ENCODE measurements at regions not wholly inside any gene's neighbourhood (a gene's known extent, or its start where the extent isn't known, plus 50 kb on each side); places are given as distances from the start of the nearest gene placed in this dataset.

DNA sequence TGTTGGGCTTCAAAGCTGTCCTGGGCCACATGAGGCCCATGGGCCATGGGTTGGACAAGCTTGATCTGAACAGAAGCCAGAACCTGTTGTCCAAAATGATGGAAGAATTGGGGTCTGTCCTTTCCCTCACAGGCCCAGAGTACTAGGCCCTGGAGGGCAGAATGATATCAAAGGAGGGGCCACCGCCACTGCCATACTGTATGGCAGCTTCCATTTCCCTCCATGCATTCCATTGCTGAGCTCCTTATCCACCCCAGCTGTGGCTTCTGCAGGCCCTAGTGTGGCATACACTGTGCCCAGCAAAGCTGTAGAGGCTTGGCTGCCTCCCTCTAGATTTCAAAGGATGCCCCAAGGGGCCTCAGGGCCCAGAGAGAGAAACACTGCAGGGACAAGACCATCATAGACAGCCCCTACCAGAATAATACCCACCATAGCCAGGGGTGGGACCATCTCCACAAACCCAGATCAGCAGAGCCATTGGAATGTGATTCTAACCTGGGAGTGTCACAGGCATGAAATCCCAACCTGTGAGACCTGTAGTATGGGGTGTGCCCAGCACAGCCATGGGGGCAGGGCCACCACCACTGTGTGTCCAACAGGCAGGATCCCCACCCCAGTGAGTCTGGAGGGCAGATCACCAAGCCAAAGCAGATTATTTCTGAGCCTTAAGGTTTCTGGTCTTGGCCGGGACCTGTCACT lies 61.4 kb upstream of the BEGAIN start:
- Histone ChIP-seq H3K27me3 (no peaks in the 10 kb centered on the region), H3K9me2 (replicated peaks; ENCODE audit: insufficient read depth) (no peaks in the 10 kb centered on the region), H3K36me3 (replicated peaks; ENCODE audit: insufficient read depth, low read depth) (no peaks in the 10 kb centered on the region), H2AFZ (no peak overlapping the region), H4K20me1 (ENCODE audit: insufficient read depth, poor library complexity, severe bottlenecking) (no peaks in the 10 kb centered on the region), H3K4me2 (no peak overlapping the region), H3K4me1 (ENCODE audit: insufficient read depth) (peaks cover 3% of the 10 kb centered on the region), H3K4me3 (no peak overlapping the region), H3K27ac (no peak overlapping the region), H3K79me2 (no peaks in the 10 kb centered on the region), H3K9me3 (ENCODE audit: low read depth) (no peaks in the 10 kb centered on the region)
- WGBS (ENCODE audit: low lambda C conversion rate, missing lambda C conversion rate) = 94% methylated on average over 2 of the region's 2 CpGs
- TF ChIP-seq, protein P1, sequence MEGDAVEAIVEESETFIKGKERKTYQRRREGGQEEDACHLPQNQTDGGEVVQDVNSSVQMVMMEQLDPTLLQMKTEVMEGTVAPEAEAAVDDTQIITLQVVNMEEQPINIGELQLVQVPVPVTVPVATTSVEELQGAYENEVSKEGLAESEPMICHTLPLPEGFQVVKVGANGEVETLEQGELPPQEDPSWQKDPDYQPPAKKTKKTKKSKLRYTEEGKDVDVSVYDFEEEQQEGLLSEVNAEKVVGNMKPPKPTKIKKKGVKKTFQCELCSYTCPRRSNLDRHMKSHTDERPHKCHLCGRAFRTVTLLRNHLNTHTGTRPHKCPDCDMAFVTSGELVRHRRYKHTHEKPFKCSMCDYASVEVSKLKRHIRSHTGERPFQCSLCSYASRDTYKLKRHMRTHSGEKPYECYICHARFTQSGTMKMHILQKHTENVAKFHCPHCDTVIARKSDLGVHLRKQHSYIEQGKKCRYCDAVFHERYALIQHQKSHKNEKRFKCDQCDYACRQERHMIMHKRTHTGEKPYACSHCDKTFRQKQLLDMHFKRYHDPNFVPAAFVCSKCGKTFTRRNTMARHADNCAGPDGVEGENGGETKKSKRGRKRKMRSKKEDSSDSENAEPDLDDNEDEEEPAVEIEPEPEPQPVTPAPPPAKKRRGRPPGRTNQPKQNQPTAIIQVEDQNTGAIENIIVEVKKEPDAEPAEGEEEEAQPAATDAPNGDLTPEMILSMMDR (IDR thresholded peaks at IDR 0.05; ENCODE audit: poor library complexity) = no peak
- TF ChIP-seq EZH2phosphoT487 (IDR thresholded peaks at IDR 0.05; ENCODE audit: low read depth, severe bottlenecking, unreplicated experiment) (no peak), EZH2 (IDR thresholded peaks at IDR 0.05; ENCODE audit: borderline replicate concordance) (no peak)
- no peak for DNase-seq (ENCODE audit: low spot score)

DNA sequence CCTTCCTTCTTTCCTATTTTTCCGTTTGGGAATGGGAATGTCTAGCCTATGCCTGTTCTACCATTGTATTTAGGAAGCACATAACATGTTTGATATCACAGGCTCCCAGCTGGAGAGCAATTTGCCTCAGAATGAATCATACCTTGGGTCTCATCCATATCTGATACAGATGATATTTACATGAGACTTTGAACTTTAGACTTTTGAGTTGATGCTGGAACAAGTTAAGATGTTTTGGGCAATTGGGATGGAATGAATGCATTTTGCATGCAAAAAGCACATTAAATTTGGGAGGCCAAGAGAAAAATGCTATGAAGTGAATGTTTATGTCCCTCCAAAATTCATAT lies 61.9 kb upstream of the BEGAIN start:
- Histone ChIP-seq H3K4me1 (ENCODE audit: insufficient read depth) (peaks cover 3% of the 10 kb centered on the region), H3K4me3 (no peak overlapping the region), H3K27me3 (no peaks in the 10 kb centered on the region), H3K9me3 (ENCODE audit: low read depth) (no peaks in the 10 kb centered on the region), H3K36me3 (replicated peaks; ENCODE audit: insufficient read depth, low read depth) (no peaks in the 10 kb centered on the region), H3K9me2 (replicated peaks; ENCODE audit: insufficient read depth) (no peaks in the 10 kb centered on the region), H3K27ac (no peak overlapping the region), H3K79me2 (no peaks in the 10 kb centered on the region), H3K4me2 (no peak overlapping the region), H2AFZ (no peak overlapping the region), H4K20me1 (ENCODE audit: insufficient read depth, poor library complexity, severe bottlenecking) (no peaks in the 10 kb centered on the region)
- no peak for TF ChIP-seq EZH2 (IDR thresholded peaks at IDR 0.05; ENCODE audit: borderline replicate concordance)
- 76% methylated on average over 1 of the region's 1 CpG for WGBS (ENCODE audit: low lambda C conversion rate, missing lambda C conversion rate)
- DNase-seq (ENCODE audit: low spot score) = no peak

DNA sequence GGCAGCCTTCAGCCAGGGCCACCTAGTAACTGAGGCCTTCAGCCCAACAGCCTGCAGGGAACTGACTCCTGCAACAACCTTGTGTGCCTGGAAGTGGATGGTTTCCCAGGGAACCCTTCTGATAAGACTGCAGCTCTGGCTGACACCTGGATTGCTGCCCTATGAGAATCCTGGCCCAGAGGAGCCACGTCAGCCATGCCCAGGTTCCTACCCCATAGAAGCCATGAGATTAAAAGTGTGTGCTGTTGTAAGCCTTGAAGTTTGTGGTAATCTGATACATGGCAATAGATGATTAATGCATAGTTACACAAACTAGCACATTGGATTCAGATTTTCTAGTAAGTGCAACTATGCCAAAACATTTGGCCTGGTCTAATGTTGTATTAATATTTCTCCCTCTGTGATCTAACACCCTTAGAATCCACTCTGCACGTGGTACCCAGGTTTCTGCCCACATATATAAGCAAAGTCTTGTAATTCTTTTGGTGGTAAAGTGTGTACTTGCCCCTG lies 64.8 kb upstream of the BEGAIN start:
- Histone ChIP-seq H3K36me3 (replicated peaks; ENCODE audit: insufficient read depth, low read depth) (no peaks in the 10 kb centered on the region), H3K9me3 (ENCODE audit: low read depth) (no peaks in the 10 kb centered on the region), H3K4me1 (ENCODE audit: insufficient read depth) (peaks cover 6% of the 10 kb centered on the region), H2AFZ (no peak overlapping the region), H3K27ac (no peak overlapping the region), H3K79me2 (no peaks in the 10 kb centered on the region), H4K20me1 (ENCODE audit: insufficient read depth, poor library complexity, severe bottlenecking) (no peaks in the 10 kb centered on the region), H3K27me3 (no peaks in the 10 kb centered on the region), H3K9me2 (replicated peaks; ENCODE audit: insufficient read depth) (no peaks in the 10 kb centered on the region), H3K4me3 (no peak overlapping the region), H3K4me2 (no peak overlapping the region)
- no peak for DNase-seq (ENCODE audit: low spot score)
- TF ChIP-seq EZH2phosphoT487 (IDR thresholded peaks at IDR 0.05; ENCODE audit: low read depth, severe bottlenecking, unreplicated experiment) (no peak), EZH2 (IDR thresholded peaks at IDR 0.05; ENCODE audit: borderline replicate concordance) (no peak)
- TF ChIP-seq, protein P1 (IDR thresholded peaks at IDR 0.05; ENCODE audit: poor library complexity) = no peak
- 80% methylated on average over 2 of the region's 2 CpGs for WGBS (ENCODE audit: low lambda C conversion rate, missing lambda C conversion rate)

DNA sequence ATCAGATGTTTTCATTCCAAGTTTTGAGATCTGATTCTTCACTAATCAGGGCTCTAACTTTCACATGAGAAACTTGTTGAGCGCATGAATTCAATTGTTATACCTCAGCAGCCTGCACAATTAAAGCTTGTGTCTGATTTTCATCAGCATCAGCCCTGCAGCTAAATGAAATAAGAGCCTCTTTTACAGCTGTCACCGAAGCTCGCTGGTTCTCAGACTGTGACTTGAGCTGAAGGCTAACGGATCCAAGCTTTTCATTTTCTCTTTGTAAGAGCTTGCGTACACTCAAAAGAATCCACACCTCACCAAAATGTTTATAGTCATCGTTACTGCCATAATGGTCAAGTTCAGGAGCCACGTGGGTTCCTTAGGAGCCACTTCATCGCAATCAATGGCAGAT lies 65.5 kb upstream of the BEGAIN start:
- no peak overlapping the region for H3K4me2 ChIP-seq
- no peak for DNase-seq (ENCODE audit: low spot score)
- H3K4me1 ChIP-seq (ENCODE audit: insufficient read depth) = peaks cover 6% of the 10 kb centered on the region
- no peaks in the 10 kb centered on the region for H3K79me2 ChIP-seq
- TF ChIP-seq, protein P1 (IDR thresholded peaks at IDR 0.05; ENCODE audit: poor library complexity) = no peak
- H4K20me1 ChIP-seq (ENCODE audit: insufficient read depth, poor library complexity, severe bottlenecking) = no peaks in the 10 kb centered on the region
- H3K9me3 ChIP-seq (ENCODE audit: low read depth) = no peaks in the 10 kb centered on the region
- H3K9me2 ChIP-seq (replicated peaks; ENCODE audit: insufficient read depth) = no peaks in the 10 kb centered on the region
- H3K36me3 ChIP-seq (replicated peaks; ENCODE audit: insufficient read depth, low read depth) = no peaks in the 10 kb centered on the region
- no peak overlapping the region for H3K27ac ChIP-seq
- H3K4me3 ChIP-seq = no peak overlapping the region
- H3K27me3 ChIP-seq = no peaks in the 10 kb centered on the region
- WGBS (ENCODE audit: low lambda C conversion rate, missing lambda C conversion rate) = 61% methylated on average over 8 of the region's 8 CpGs
- no peak overlapping the region for H2AFZ ChIP-seq

Data from hepatocyte (in vitro differentiated cells).